HUES48 (cell line): ENCODE measurements at regions not wholly inside any gene's neighbourhood (a gene's known extent, or its start where the extent isn't known, plus 50 kb on each side); places are given as distances from the start of the nearest gene placed in this dataset.

Experiments
- H3K27ac ChIP-seq: one replicate; pipeline ENCODE4 v1.7.0; 2013; ENCODE audit warnings: low read depth, low read length, inconsistent platforms
- H3K27me3 ChIP-seq: 2 replicates; pipeline ENCODE4 v1.6.1; 2013; ENCODE audit warnings: mild to moderate bottlenecking, low read length; ENCODE audit not compliant: control insufficient read depth, insufficient read depth
- H3K36me3 ChIP-seq: 2 replicates; pipeline ENCODE4 v1.6.1; 2013; ENCODE audit warnings: low read length; ENCODE audit not compliant: control insufficient read depth, insufficient read depth
- H3K4me1 ChIP-seq: 2 replicates; pipeline ENCODE4 v1.6.1; 2013; ENCODE audit warnings: mild to moderate bottlenecking, low read length; ENCODE audit not compliant: control insufficient read depth, insufficient read depth
- H3K4me3 ChIP-seq: 2 replicates; pipeline ENCODE4 v1.5.1; 2013; ENCODE audit warnings: mild to moderate bottlenecking, low read depth, low read length
- H3K9ac ChIP-seq: 2 replicates; pipeline ENCODE4 v1.6.1; 2013; ENCODE audit warnings: mild to moderate bottlenecking, low read depth, low read length, moderate library complexity
- H3K9me3 ChIP-seq: 2 replicates; pipeline ENCODE4 v1.6.1; 2013; ENCODE audit warnings: low read length; ENCODE audit not compliant: control insufficient read depth, insufficient read depth

GRCh38 chr22:22430111-22430820, 78.3 kb downstream of the ZNF280B start:
- H3K9me3 ChIP-seq, result no peaks in the 10 kb centered on the region
- H3K27me3 ChIP-seq, result peaks cover 100% of the 10 kb centered on the region
- H3K4me3 ChIP-seq, result no peak overlapping the region
- H3K9ac ChIP-seq, result no peak overlapping the region
- H3K4me1 ChIP-seq, result no peaks in the 10 kb centered on the region
- H3K27ac ChIP-seq, result no peak overlapping the region
- no peaks in the 10 kb centered on the region for H3K36me3 ChIP-seq

- Histone ChIP-seq H3K9me3 (no peaks in the 10 kb centered on the region), H3K36me3 (no peaks in the 10 kb centered on the region), H3K9ac (no peak overlapping the region), H3K27ac (no peak overlapping the region), H3K4me1 (no peaks in the 10 kb centered on the region), H3K4me3 (no peak overlapping the region), H3K27me3 (peaks cover 98% of the 10 kb centered on the region)
These were observed 77.0 kb downstream of the ZNF280B start for GRCh38 chr22:22431271-22432220.

GRCh38 chr22:22432479-22432878, 76.1 kb downstream of the ZNF280B start:
- Histone ChIP-seq H3K9ac (no peak overlapping the region), H3K36me3 (no peaks in the 10 kb centered on the region), H3K4me3 (no peak overlapping the region), H3K9me3 (no peaks in the 10 kb centered on the region), H3K27ac (no peak overlapping the region), H3K27me3 (peaks cover 98% of the 10 kb centered on the region), H3K4me1 (no peaks in the 10 kb centered on the region)

GRCh38 chr22:22432937-22433336, 75.6 kb downstream of the ZNF280B start:
- peaks cover 98% of the 10 kb centered on the region for H3K27me3 ChIP-seq
- no peaks in the 10 kb centered on the region for H3K36me3 ChIP-seq
- no peak overlapping the region for H3K4me3 ChIP-seq
- H3K9ac ChIP-seq, result no peak overlapping the region
- no peaks in the 10 kb centered on the region for H3K4me1 ChIP-seq
- no peaks in the 10 kb centered on the region; the same call in 1 of the 2 replicates for H3K9me3 ChIP-seq
- H3K27ac ChIP-seq, result no peak overlapping the region

GRCh38 chr22:22433770-22434169, 74.8 kb downstream of the ZNF280B start:
- Histone ChIP-seq H3K27me3 (peaks cover 98% of the 10 kb centered on the region), H3K4me3 (no peak overlapping the region), H3K9ac (no peak overlapping the region), H3K36me3 (no peaks in the 10 kb centered on the region), H3K9me3 (no peaks in the 10 kb centered on the region; the same call in 1 of the 2 replicates), H3K27ac (no peak overlapping the region), H3K4me1 (no peaks in the 10 kb centered on the region)
